PC-9 (cell line): ENCODE measurements at regions not wholly inside any gene's neighbourhood (a gene's known extent, or its start where the extent isn't known, plus 50 kb on each side); places are given as distances from the start of the nearest gene placed in this dataset.
"Not testable (repeated sequence)": the region's sequence is repeated elsewhere in the genome, so short reads cannot be mapped to it uniquely, and the experiment has no call there.

Experiments
- BruUV-seq: library from RNA; stranded (reverse); fragments of 400-500 nt; replicated peaks from 2 replicates; lab custom pipeline; 2021; lab: Mats Ljungman, UMichigan
- CTCF ChIA-PET: fragments of 300-600 bp; sonication (Branson Sonifier 250); formaldehyde crosslinking; loops from one replicate; lab custom pipeline; 2022; ENCODE audit warnings: antibody characterized with exemption; lab: Charles Lee
- POLR2A ChIA-PET: fragments of 300-600 bp; sonication (Branson Sonifier 250); formaldehyde crosslinking; loops from one replicate; lab custom pipeline; 2022; ENCODE audit warnings: antibody characterized with exemption; ENCODE audit not compliant: unreplicated experiment; lab: Charles Lee
- DNase-seq, 2 experiments: peaks; one replicate each; pipeline versions ENCODE4 v3.0.0 to v3.0.0-alpha.2; 2015 to 2022; ENCODE audit warnings: mixed read lengths in 1 of 2
- H2AFZ ChIP-seq: fragments of 200-600 bp; sonication (generic); 2 replicates; pipeline ENCODE4 v1.8.1; 2017; ENCODE audit warnings: antibody characterized with exemption
- H3F3A ChIP-seq: fragments of 200-600 bp; sonication (generic); 2 replicates; pipeline ENCODE4 v1.8.1; 2017; ENCODE audit warnings: antibody characterized with exemption, mild to moderate bottlenecking, low read depth; ENCODE audit not compliant: insufficient read depth
- H3K27ac ChIP-seq: fragments of 200-600 bp; sonication (generic); 2 replicates; pipeline ENCODE4 v1.6.1; 2016; ENCODE audit warnings: mixed run types
- H3K27me3 ChIP-seq: fragments of 200-600 bp; sonication (generic); 2 replicates; pipeline ENCODE4 v1.6.1; 2016; ENCODE audit warnings: low read depth, mixed run types; ENCODE audit not compliant: insufficient read depth
- H3K36me3 ChIP-seq: fragments of 200-600 bp; sonication (generic); 2 replicates; pipeline ENCODE4 v1.6.1; 2016; ENCODE audit warnings: low read depth, mixed run types
- H3K4me1 ChIP-seq: fragments of 200-600 bp; sonication (generic); replicated peaks from 2 replicates; pipeline ENCODE4 v1.6.1; 2016; ENCODE audit warnings: mixed run types; ENCODE audit not compliant: insufficient read depth
- H3K4me2 ChIP-seq: fragments of 200-600 bp; sonication (generic); 2 replicates; pipeline ENCODE4 v1.6.1; 2017; ENCODE audit warnings: mixed run types
- H3K4me3 ChIP-seq: fragments of 200-600 bp; sonication (generic); 2 replicates; pipeline ENCODE4 v1.6.1; 2016; ENCODE audit warnings: mixed run types
- H3K79me2 ChIP-seq: fragments of 200-600 bp; sonication (generic); 2 replicates; pipeline ENCODE4 v1.6.1; 2017; ENCODE audit warnings: low read depth, mixed run types
- H3K9me2 ChIP-seq: fragments of 200-600 bp; sonication (generic); 2 replicates; pipeline ENCODE4 v1.8.1; 2017; ENCODE audit warnings: mild to moderate bottlenecking; ENCODE audit not compliant: insufficient read depth
- H3K9me3 ChIP-seq: fragments of 200-600 bp; sonication (generic); 2 replicates; pipeline ENCODE4 v1.8.1; 2016; ENCODE audit warnings: low read depth; ENCODE audit not compliant: insufficient read depth
- H4K20me1 ChIP-seq: fragments of 200-600 bp; sonication (generic); 2 replicates; pipeline ENCODE4 v1.8.1; 2017; ENCODE audit not compliant: insufficient read depth
- EZH2 ChIP-seq: fragments of 200-600 bp; sonication (generic); IDR thresholded peaks from 2 replicates; pipeline ENCODE4 v1.8.0; 2017; ENCODE audit warnings: antibody characterized with exemption, low read depth
- intact Hi-C: fragments of 100-400 bp; cut with micrococcal nuclease; formaldehyde crosslinking; loops from one replicate; pipeline ENCODE4 v1.10.0; 2022; ENCODE audit not compliant: unreplicated experiment
- TF ChIP-seq, protein P1 (sequence below): fragments of 200-600 bp; sonication (generic); conservative IDR thresholded peaks from 2 replicates; pipeline ENCODE4 v1.6.1; 2017; ENCODE audit warnings: mixed run types, antibody characterized with exemption, mild to moderate bottlenecking, moderate library complexity

DNA sequence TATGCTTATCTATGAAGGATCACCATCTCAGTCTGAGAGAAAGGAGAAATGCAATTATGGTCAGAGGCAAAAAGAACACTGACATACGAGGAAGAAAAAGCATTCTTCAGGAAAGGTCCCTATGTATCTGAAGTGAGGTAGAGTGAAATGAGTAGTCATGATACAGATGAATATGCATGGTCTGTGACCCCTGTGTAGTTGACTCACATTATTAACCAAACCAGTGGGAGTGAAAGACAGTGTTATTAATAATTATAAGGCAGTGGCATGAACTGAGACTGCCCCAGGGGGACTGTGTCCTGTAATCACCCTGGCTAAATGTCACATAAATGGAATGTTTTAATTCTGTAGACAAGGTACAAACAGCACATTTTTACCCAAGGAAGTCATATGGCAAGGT is 1320.2 kb upstream of the PCDH9 start:
- H3K9me3 ChIP-seq: no peaks in the 10 kb centered on the region

DNA sequence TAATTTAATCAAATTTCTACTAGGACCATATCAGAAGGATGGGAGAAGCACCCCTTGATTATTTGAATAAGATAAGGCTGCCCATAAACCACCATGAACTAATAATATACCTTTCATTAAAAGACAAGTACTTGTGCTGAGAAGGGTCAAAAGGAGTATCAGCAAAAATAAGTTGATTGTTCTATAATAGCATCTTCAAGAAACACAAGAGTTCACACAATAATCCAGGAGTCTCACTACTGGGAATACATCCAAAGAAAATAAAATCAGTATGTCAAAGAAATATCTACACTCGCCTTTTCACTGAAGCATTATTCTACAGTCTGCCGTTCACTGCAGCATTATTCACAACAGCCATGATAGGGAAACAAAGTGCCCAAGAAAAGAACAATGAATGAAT is 1310.1 kb upstream of the PCDH9 start:
- intact Hi-C loops: no loop called here
- H3K36me3 ChIP-seq: no peaks in the 10 kb centered on the region
- no peak for DNase-seq
- no peak overlapping the region for H3K4me3 ChIP-seq
- no peaks in the 10 kb centered on the region; the same call in 1 of the 2 replicates for H4K20me1 ChIP-seq
- no peak overlapping the region for H3K4me2 ChIP-seq
- no TSS peak for BruUV-seq
- TF ChIP-seq EZH2: no peak
- TF ChIP-seq, protein P1, sequence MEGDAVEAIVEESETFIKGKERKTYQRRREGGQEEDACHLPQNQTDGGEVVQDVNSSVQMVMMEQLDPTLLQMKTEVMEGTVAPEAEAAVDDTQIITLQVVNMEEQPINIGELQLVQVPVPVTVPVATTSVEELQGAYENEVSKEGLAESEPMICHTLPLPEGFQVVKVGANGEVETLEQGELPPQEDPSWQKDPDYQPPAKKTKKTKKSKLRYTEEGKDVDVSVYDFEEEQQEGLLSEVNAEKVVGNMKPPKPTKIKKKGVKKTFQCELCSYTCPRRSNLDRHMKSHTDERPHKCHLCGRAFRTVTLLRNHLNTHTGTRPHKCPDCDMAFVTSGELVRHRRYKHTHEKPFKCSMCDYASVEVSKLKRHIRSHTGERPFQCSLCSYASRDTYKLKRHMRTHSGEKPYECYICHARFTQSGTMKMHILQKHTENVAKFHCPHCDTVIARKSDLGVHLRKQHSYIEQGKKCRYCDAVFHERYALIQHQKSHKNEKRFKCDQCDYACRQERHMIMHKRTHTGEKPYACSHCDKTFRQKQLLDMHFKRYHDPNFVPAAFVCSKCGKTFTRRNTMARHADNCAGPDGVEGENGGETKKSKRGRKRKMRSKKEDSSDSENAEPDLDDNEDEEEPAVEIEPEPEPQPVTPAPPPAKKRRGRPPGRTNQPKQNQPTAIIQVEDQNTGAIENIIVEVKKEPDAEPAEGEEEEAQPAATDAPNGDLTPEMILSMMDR: no peak
- no peak overlapping the region for H3K27ac ChIP-seq
- H3K79me2 ChIP-seq: no peaks in the 10 kb centered on the region
- no peak overlapping the region for H2AFZ ChIP-seq
- ChIA-PET POLR2A (no interaction called here), CTCF (no interaction called here)
- no peaks in the 10 kb centered on the region for H3K4me1 ChIP-seq
- no peaks in the 10 kb centered on the region for H3K9me2 ChIP-seq
- H3F3A ChIP-seq: no peaks in the 10 kb centered on the region
- H3K27me3 ChIP-seq: no peaks in the 10 kb centered on the region
- no peaks in the 10 kb centered on the region for H3K9me3 ChIP-seq

More for the DNA sequence above, 1320.2 kb upstream of the PCDH9 start:
- ChIA-PET POLR2A (no interaction called here), CTCF (no interaction called here)
- Histone ChIP-seq H3K4me2 (no peak overlapping the region), H3K79me2 (no peaks in the 10 kb centered on the region), H3K9me2 (no peaks in the 10 kb centered on the region), H3K36me3 (no peaks in the 10 kb centered on the region), H4K20me1 (no peaks in the 10 kb centered on the region), H3K4me1 (no peaks in the 10 kb centered on the region), H3F3A (no peaks in the 10 kb centered on the region), H2AFZ (no peak overlapping the region), H3K27ac (no peak overlapping the region), H3K4me3 (no peak overlapping the region), H3K27me3 (no peaks in the 10 kb centered on the region)
- no TSS peak for BruUV-seq
- DNase-seq: no peak
- intact Hi-C loops: no loop called here
- no peak for TF ChIP-seq EZH2
- TF ChIP-seq, protein P1: no peak

DNA sequence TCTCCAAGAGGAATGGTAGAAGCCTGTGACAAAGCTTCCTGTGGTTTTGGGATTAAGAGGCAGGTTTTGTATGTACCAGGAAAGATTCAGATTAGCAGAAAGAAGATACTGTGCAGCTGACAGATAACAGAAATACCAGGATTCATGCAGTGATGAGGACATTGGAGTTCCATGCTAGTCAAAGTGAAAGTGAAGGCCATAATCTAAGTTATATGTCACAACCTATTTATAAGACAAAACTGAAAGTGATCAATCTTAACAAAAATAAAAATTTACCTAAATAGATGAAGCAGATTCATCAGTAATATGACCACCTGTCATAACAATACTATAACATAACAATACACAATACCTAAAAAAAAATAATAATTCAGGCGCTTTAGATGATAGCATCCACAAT is 1305.2 kb upstream of the PCDH9 start:
- CTCF ChIA-PET: no interaction called here
- H2AFZ ChIP-seq: no peak overlapping the region
- H3K4me1 ChIP-seq: no peaks in the 10 kb centered on the region
- H3F3A ChIP-seq: no peaks in the 10 kb centered on the region
- intact Hi-C loops: no loop called here
- H3K4me3 ChIP-seq: no peak overlapping the region
- H3K79me2 ChIP-seq: no peaks in the 10 kb centered on the region
- no peaks in the 10 kb centered on the region; the same call in 1 of the 2 replicates for H4K20me1 ChIP-seq
- H3K4me2 ChIP-seq: no peak overlapping the region
- TF ChIP-seq, protein P1: no peak
- no peak for TF ChIP-seq EZH2
- no peaks in the 10 kb centered on the region for H3K27me3 ChIP-seq
- no TSS peak for BruUV-seq
- no peak overlapping the region for H3K27ac ChIP-seq
- H3K9me3 ChIP-seq: no peaks in the 10 kb centered on the region
- H3K36me3 ChIP-seq: no peaks in the 10 kb centered on the region
- DNase-seq: no peak
- H3K9me2 ChIP-seq: peaks cover 4% of the 10 kb centered on the region; the same call in 1 of the 2 replicates
- POLR2A ChIA-PET: no interaction called here

DNA sequence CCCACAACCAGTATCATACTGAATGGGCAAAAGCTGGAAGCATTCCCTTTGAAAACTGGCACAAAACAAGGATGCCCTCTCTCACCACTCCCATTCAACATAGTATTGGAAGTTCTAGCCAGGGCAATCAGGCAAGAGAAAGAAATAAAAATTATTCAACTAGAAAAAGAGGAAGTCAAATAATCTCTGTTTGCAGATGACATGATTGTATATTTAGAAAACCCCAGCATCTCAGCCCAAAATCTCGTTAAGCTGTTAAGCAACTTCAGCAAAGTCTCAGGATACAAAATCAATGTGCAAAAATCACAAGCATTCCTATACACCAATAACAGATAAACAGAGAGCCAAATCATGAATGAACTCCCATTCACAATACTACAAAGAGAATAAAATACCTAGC is 1297.0 kb upstream of the PCDH9 start:
- H3K36me3 ChIP-seq, H3K27ac ChIP-seq, H3K9me2 ChIP-seq, BruUV-seq, H3K4me2 ChIP-seq, POLR2A ChIA-PET, H3K9me3 ChIP-seq, H3K27me3 ChIP-seq, DNase-seq, H2AFZ ChIP-seq, H3K4me1 ChIP-seq, H3F3A ChIP-seq, CTCF ChIA-PET, intact Hi-C loops, H3K4me3 ChIP-seq, H3K79me2 ChIP-seq, H4K20me1 ChIP-seq: not testable (repeated sequence)
